ENCODE measurements at regions not wholly inside any gene's neighbourhood (a gene's known extent, or its start where the extent isn't known, plus 50 kb on each side); places are given as distances from the start of the nearest gene placed in this dataset.

DNA sequence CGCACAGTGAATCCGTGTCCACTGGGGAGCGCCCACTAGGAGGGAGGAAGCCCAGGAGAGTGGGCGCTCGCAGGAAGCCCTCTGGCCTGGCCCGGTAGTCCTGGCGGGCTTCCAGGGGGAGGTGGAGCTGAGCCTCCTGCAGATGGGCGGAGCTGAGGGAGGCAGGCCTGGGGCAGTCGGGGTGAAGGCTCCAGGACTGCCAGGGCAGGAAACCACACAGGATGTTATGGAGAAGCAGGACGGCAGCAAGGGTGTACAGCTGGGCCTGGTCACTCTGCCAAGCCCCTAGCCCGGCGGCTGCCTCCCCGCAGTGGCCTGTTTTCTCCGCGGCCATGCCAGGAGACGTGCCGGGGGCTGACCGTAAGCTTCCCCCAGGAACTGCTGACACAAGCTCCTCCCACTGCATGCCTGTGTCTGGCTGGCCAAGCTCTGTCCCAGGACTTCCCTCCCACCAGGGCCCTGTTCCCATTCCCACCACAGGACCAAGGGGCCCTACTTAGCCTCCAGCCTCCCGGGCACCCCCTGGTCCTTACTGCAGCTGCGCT, 143.4 kb upstream of the C14orf180 start:
- Histone ChIP-seq H3K9ac (ENCODE audit: low read depth in 1 of 2, low read length in 2 of 2) (peak overlapping the region in 1 of 2 donors; percentile 24), H3K27ac (ENCODE audit: low read depth in 2 of 2, low read length in 2 of 2) (peak overlapping the region; percentile 11 to 46), H3K27me3 (ENCODE audit: control insufficient read depth in 2 of 2, insufficient read depth in 2 of 2, low read length in 2 of 2) (no peaks in the 10 kb centered on the region), H3K36me3 (ENCODE audit: control insufficient read depth in 2 of 2, insufficient read depth in 2 of 2, low read length in 2 of 2) (no peaks in the 10 kb centered on the region), H3K4me3 (ENCODE audit: low read length in 2 of 2) (peak overlapping the region; percentile 3 to 35), H3K9me3 (ENCODE audit: control insufficient read depth in 2 of 2, low read length in 2 of 2) (no peaks in the 10 kb centered on the region), H3K4me1 (ENCODE audit: control insufficient read depth in 2 of 2, insufficient read depth in 2 of 2, low read length in 2 of 2) (peaks cover 3 to 4% of the 10 kb centered on the region in 2 donors)

DNA sequence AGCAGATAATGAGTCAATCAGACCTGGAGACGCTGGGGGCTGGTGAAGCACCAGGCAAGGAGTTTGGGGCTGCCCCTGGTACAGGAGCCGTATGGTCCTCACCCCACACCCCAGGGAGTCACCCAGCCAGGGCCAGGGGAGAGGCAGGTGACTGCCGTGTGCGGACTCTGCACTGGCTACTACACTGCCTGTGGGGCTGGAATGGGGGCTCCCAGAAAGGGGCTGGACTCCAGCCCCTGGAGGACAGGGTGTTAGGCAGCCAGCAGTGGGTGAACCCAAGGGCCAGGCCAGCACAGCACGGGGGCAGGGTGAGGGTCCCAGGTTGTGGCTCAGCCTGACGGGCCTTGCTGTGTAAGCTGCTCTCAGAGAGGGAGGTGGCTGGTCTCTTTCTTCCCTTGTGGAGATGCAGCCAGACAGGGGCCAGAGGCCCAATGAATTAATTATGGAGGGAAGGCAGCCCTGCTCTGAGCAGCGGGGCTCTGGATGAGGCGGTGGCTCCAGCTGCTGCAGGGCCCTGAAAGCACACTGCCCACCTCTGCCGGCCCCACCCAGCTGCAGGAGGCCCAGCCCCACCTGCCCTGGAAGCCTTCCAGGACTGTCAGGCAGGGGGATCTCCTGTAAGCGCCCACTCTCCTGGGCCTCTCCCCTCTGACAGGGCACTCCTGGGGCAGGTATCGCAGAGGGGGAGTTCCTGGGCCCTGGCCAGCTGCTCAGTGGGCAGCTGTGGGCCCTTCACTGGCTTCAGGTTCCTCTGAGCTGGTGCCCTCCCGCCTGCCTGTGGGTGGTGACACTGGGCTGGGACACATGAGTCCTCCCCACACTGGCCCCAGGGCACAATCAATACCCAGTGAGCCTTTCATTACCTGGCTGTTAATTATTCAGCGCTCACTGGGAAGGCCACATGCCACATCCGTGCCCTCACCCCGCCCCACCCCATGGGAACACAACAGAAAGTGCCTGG, 142.5 kb upstream of the C14orf180 start:
- peak overlapping the region in 1 of 2 donors; percentile 11 for H3K27ac ChIP-seq (ENCODE audit: low read depth in 2 of 2, low read length in 2 of 2)
- peak overlapping the region in 1 of 2 donors; percentile 24 for H3K9ac ChIP-seq (ENCODE audit: low read depth in 1 of 2, low read length in 2 of 2)
- peaks cover 3 to 4% of the 10 kb centered on the region in 2 donors for H3K4me1 ChIP-seq (ENCODE audit: control insufficient read depth in 2 of 2, insufficient read depth in 2 of 2, low read length in 2 of 2)
- no peaks in the 10 kb centered on the region for H3K36me3 ChIP-seq (ENCODE audit: control insufficient read depth in 2 of 2, insufficient read depth in 2 of 2, low read length in 2 of 2)
- H3K27me3 ChIP-seq (ENCODE audit: control insufficient read depth in 2 of 2, insufficient read depth in 2 of 2, low read length in 2 of 2): no peaks in the 10 kb centered on the region
- no peaks in the 10 kb centered on the region for H3K9me3 ChIP-seq (ENCODE audit: control insufficient read depth in 2 of 2, low read length in 2 of 2)
- peak overlapping the region in 1 of 2 donors; percentile 6 for H3K4me3 ChIP-seq (ENCODE audit: low read length in 2 of 2)

DNA sequence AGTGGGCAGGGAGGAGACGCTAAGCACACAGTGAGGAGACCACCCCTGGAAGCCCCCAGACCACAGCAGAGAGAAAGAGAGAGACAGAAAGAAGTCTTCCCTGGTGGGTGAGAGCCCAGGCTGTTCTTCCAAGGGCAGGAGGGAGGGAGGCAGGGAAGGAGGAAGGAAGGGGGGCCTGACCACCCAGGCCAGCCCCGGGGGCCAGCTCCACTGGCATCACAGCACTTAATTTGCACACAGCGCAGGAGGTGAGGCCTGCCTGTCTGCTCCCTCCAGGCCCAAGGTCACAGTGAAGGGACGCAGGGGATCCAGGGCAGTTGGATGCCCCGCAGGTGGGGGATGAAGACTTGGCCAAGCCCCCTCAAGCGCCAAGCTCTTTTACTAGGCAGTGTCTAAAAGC, 141.9 kb upstream of the C14orf180 start:
- no peak overlapping the region for H3K9ac ChIP-seq (ENCODE audit: low read depth in 1 of 2, low read length in 2 of 2)
- no peaks in the 10 kb centered on the region for H3K9me3 ChIP-seq (ENCODE audit: control insufficient read depth in 2 of 2, low read length in 2 of 2)
- no peak overlapping the region for H3K4me3 ChIP-seq (ENCODE audit: low read length in 2 of 2)
- peaks cover 3 to 4% of the 10 kb centered on the region in 2 donors for H3K4me1 ChIP-seq (ENCODE audit: control insufficient read depth in 2 of 2, insufficient read depth in 2 of 2, low read length in 2 of 2)
- no peaks in the 10 kb centered on the region for H3K36me3 ChIP-seq (ENCODE audit: control insufficient read depth in 2 of 2, insufficient read depth in 2 of 2, low read length in 2 of 2)
- no peaks in the 10 kb centered on the region for H3K27me3 ChIP-seq (ENCODE audit: control insufficient read depth in 2 of 2, insufficient read depth in 2 of 2, low read length in 2 of 2)
- no peak overlapping the region for H3K27ac ChIP-seq (ENCODE audit: low read depth in 2 of 2, low read length in 2 of 2)

- no peaks in the 10 kb centered on the region for H3K9me3 ChIP-seq (ENCODE audit: control insufficient read depth in 2 of 2, low read length in 2 of 2)
- H3K9ac ChIP-seq (ENCODE audit: low read depth in 1 of 2, low read length in 2 of 2): no peak overlapping the region
- H3K27me3 ChIP-seq (ENCODE audit: control insufficient read depth in 2 of 2, insufficient read depth in 2 of 2, low read length in 2 of 2): no peaks in the 10 kb centered on the region
- H3K27ac ChIP-seq (ENCODE audit: low read depth in 2 of 2, low read length in 2 of 2): no peak overlapping the region
- no peaks in the 10 kb centered on the region for H3K36me3 ChIP-seq (ENCODE audit: control insufficient read depth in 2 of 2, insufficient read depth in 2 of 2, low read length in 2 of 2)
- peaks cover 3 to 4% of the 10 kb centered on the region in 2 donors for H3K4me1 ChIP-seq (ENCODE audit: control insufficient read depth in 2 of 2, insufficient read depth in 2 of 2, low read length in 2 of 2)
- H3K4me3 ChIP-seq (ENCODE audit: low read length in 2 of 2): no peak overlapping the region
Measured at GRCh38 chr14:104438166-104438887, 141.2 kb upstream of the C14orf180 start.

DNA sequence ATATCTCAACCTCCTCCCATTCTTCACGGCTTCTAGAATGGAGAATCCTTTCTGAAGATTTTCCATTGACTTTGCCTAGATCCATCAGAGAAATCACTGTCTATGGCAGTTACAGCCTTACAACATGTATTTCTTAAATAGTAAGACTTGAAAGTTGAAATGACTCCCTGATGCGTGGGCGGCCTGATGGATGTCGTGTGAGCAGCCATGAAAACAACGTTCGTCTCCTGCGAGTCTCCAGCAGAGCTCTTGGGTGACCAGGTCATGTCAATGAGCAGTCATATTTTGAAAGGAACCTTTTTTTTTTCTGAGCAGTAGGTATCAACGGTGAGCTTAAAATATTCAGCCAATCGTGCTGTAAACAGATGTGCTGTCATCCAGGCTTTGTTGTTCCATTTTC, 139.9 kb upstream of the C14orf180 start:
- Histone ChIP-seq H3K27me3 (ENCODE audit: control insufficient read depth in 2 of 2, insufficient read depth in 2 of 2, low read length in 2 of 2) (no peaks in the 10 kb centered on the region), H3K36me3 (ENCODE audit: control insufficient read depth in 2 of 2, insufficient read depth in 2 of 2, low read length in 2 of 2) (no peaks in the 10 kb centered on the region), H3K9ac (ENCODE audit: low read depth in 1 of 2, low read length in 2 of 2) (no peak overlapping the region), H3K27ac (ENCODE audit: low read depth in 2 of 2, low read length in 2 of 2) (no peak overlapping the region), H3K4me1 (ENCODE audit: control insufficient read depth in 2 of 2, insufficient read depth in 2 of 2, low read length in 2 of 2) (peaks cover 3 to 4% of the 10 kb centered on the region in 2 donors), H3K9me3 (ENCODE audit: control insufficient read depth in 2 of 2, low read length in 2 of 2) (no peaks in the 10 kb centered on the region), H3K4me3 (ENCODE audit: low read length in 2 of 2) (no peak overlapping the region)

GRCh38 chr14:104440297-104440956, 139.1 kb upstream of the C14orf180 start:
- Histone ChIP-seq H3K27me3 (ENCODE audit: control insufficient read depth in 2 of 2, insufficient read depth in 2 of 2, low read length in 2 of 2) (no peaks in the 10 kb centered on the region), H3K9ac (ENCODE audit: low read depth in 1 of 2, low read length in 2 of 2) (no peak overlapping the region), H3K36me3 (ENCODE audit: control insufficient read depth in 2 of 2, insufficient read depth in 2 of 2, low read length in 2 of 2) (no peaks in the 10 kb centered on the region), H3K27ac (ENCODE audit: low read depth in 2 of 2, low read length in 2 of 2) (no peak overlapping the region), H3K4me1 (ENCODE audit: control insufficient read depth in 2 of 2, insufficient read depth in 2 of 2, low read length in 2 of 2) (peaks cover 3 to 4% of the 10 kb centered on the region in 2 donors), H3K9me3 (ENCODE audit: control insufficient read depth in 2 of 2, low read length in 2 of 2) (no peaks in the 10 kb centered on the region), H3K4me3 (ENCODE audit: low read length in 2 of 2) (no peak overlapping the region)

DNA sequence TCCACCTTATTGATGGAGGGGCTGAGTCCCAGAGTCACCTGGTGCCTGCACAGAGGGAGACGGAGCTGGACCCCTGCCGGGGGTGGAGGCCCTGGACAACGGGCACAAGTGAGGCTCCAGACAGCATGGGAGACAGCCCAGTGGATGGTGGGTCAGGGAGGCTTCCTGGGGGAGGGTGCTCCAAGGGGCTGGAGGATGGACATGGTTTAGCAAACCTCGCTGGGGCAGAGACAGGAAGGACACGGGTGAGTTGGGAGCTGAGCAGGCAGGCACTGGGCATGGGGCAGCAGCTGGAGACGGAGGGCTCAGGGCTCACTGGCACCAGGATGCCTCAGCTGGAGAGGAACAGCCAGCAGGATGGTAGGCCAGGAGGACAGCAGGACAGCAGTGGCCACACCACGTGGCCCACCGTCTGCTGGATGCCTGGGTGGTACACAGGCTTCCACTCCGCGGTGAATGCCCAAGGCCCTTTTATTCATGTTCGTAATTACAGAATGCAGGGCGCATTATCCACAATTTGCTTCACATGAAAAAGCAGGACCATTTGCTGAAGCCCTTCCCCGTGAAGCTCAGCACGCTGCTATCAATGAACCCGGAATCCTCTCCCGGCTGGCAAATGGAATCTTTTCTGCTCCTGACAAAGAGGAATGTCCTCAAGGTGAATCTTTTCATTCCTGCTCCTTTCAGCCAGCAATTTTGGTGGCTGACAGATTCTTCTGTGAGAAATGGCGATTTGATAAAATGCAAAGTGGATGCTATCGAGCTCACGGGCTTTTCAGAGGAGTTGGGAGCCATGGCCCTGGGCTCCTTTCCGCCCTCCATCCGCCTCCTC, 138.1 kb upstream of the C14orf180 start:
- Histone ChIP-seq H3K27me3 (ENCODE audit: control insufficient read depth in 2 of 2, insufficient read depth in 2 of 2, low read length in 2 of 2) (no peaks in the 10 kb centered on the region), H3K9ac (ENCODE audit: low read depth in 1 of 2, low read length in 2 of 2) (no peak overlapping the region), H3K9me3 (ENCODE audit: control insufficient read depth in 2 of 2, low read length in 2 of 2) (no peaks in the 10 kb centered on the region), H3K36me3 (ENCODE audit: control insufficient read depth in 2 of 2, insufficient read depth in 2 of 2, low read length in 2 of 2) (no peaks in the 10 kb centered on the region), H3K4me3 (ENCODE audit: low read length in 2 of 2) (no peak overlapping the region), H3K27ac (ENCODE audit: low read depth in 2 of 2, low read length in 2 of 2) (no peak overlapping the region), H3K4me1 (ENCODE audit: control insufficient read depth in 2 of 2, insufficient read depth in 2 of 2, low read length in 2 of 2) (peaks cover 2 to 3% of the 10 kb centered on the region in 2 donors)

DNA sequence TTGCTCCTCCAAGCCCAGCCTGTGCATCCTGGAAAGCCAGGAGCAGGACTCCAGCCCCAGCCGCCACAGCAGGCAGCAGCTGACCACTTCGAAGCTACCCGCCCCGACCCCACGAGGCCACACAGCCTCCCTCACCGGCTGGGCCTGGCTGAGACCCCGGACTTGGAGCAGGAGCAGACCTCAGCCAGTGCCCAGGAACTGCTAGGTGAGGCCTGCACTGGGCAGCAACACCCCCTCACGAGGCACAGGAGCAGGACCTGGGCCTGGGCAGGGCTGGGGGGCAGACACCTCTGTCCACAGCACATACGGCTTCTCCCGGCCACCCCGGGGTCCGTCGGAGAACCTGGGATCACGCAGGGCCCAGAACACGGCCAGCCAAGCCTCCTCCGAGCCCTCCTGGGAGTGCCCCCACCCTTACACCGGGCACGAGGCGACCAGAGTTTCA, 137.4 kb upstream of the C14orf180 start:
- Histone ChIP-seq H3K4me1 (ENCODE audit: control insufficient read depth in 2 of 2, insufficient read depth in 2 of 2, low read length in 2 of 2) (no peaks in the 10 kb centered on the region), H3K9ac (ENCODE audit: low read depth in 1 of 2, low read length in 2 of 2) (no peak overlapping the region), H3K9me3 (ENCODE audit: control insufficient read depth in 2 of 2, low read length in 2 of 2) (no peaks in the 10 kb centered on the region), H3K36me3 (ENCODE audit: control insufficient read depth in 2 of 2, insufficient read depth in 2 of 2, low read length in 2 of 2) (no peaks in the 10 kb centered on the region), H3K27me3 (ENCODE audit: control insufficient read depth in 2 of 2, insufficient read depth in 2 of 2, low read length in 2 of 2) (peaks cover 0 to 3% of the 10 kb centered on the region in 2 donors), H3K4me3 (ENCODE audit: low read length in 2 of 2) (no peak overlapping the region), H3K27ac (ENCODE audit: low read depth in 2 of 2, low read length in 2 of 2) (no peak overlapping the region)

DNA sequence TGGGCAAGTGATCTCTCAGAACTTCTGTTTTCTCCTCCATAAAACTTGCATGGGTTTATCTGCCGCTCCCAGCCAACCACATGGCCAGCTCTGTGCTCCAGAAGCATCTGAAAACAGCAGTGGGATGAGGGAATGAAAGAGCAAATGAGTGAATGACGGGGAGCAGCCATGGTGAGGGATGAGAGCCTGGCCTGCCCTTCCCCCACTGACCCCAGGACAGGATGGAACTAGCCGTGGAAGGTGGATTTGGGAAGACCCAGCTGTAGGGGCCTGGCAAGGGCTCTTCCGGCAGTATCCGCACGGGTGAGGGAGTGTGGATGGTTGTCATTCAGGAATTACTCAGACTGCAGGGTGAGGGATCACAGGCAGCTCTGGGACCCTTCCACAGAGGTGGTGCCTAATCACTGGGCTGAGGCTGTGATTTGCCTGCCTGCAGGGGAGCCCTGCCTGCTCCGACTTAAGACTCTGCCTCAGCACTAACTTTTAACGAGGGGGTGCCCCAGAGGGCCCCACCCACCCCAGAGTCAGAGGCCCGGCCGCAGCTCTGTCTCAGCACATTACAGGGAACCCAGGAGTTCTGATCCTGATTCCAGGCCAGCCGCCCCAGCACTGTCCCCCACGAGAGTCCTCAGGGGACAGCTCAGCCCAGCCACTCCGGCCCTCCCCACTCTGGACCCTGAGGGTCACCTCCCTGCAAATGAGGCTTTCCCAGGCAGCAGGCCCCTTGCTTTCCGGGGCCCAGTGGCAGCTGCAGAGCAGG, 136.8 kb upstream of the C14orf180 start:
- Histone ChIP-seq H3K27ac (ENCODE audit: low read depth in 2 of 2, low read length in 2 of 2) (no peak overlapping the region), H3K27me3 (ENCODE audit: control insufficient read depth in 2 of 2, insufficient read depth in 2 of 2, low read length in 2 of 2) (peaks cover 0 to 5% of the 10 kb centered on the region in 2 donors), H3K9ac (ENCODE audit: low read depth in 1 of 2, low read length in 2 of 2) (no peak overlapping the region), H3K4me3 (ENCODE audit: low read length in 2 of 2) (no peak overlapping the region), H3K36me3 (ENCODE audit: control insufficient read depth in 2 of 2, insufficient read depth in 2 of 2, low read length in 2 of 2) (no peaks in the 10 kb centered on the region), H3K9me3 (ENCODE audit: control insufficient read depth in 2 of 2, low read length in 2 of 2) (no peaks in the 10 kb centered on the region), H3K4me1 (ENCODE audit: control insufficient read depth in 2 of 2, insufficient read depth in 2 of 2, low read length in 2 of 2) (no peaks in the 10 kb centered on the region)
